Ecto neural progenitor cell (in vitro differentiated cells): ENCODE measurements at regions not wholly inside any gene's neighbourhood (a gene's known extent, or its start where the extent isn't known, plus 50 kb on each side); places are given as distances from the start of the nearest gene placed in this dataset.
"Not testable (repeated sequence)": the region's sequence is repeated elsewhere in the genome, so short reads cannot be mapped to it uniquely, and the experiment has no call there.

Experiments used
- DNase-seq: peaks from one replicate; pipeline ENCODE4 v3.0.0-alpha.2; 2018; ENCODE audit warnings: low spot score

DNA sequence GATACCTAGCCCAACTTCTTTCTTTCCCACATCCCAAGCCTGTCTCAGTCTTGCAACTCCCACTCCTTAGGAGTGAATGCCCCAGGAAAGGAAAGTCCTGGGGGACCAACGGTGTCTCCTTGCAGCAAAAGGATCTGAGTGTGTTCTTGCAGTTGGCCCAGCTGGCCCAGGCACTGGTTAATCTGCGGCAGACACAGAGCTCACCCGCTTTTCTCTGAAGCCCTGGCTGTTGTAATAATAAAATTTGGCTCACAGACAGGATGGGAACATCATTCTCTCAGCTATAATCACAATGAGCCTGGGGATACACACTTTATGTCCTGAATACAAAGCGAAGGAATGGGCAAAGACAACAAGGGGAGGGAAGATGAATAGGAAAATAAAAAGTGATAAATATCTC is 185.6 kb upstream of the ADRA1D start:
- DNase-seq = no peak

DNA sequence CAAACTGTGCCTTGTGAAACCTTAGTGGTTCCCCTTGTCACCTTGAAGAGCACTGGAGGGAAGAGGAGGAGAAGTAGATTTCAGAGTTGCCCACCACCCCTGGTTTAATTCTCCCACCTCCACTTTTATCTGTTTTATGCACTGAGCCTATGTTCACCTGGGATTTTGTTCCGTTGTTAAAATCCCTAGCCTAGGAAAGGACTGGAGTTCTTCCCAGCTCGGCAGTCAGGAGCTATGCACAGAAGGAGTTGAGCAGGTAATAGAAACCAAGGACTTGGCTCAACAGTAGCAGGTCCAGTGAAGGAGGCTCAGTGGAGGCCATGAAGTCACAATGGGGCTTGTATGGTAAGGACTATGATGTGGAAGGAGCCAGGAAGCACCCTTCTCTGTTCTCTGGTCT is 182.4 kb upstream of the ADRA1D start:
- DNase-seq = no peak

DNA sequence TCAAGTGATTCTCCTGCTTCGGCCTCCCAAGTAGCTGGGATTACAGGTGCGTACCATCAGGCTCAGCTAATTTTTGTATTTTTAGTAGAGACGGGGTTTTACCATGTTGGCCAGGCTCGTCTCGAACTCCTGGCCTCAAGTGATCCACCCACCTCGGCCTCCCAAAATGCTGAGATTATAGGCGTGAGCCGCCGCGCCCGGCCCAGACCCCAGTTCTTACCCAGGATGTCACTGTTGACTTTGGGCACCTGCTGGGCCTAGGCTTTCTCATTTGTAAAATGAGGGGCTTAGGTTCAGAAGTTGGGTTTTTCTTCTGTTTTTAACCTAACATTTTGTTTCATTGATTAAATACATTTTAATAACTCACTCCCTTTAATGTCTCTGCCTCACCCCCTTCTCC is 181.7 kb upstream of the ADRA1D start:
- DNase-seq = not testable (repeated sequence)

DNA sequence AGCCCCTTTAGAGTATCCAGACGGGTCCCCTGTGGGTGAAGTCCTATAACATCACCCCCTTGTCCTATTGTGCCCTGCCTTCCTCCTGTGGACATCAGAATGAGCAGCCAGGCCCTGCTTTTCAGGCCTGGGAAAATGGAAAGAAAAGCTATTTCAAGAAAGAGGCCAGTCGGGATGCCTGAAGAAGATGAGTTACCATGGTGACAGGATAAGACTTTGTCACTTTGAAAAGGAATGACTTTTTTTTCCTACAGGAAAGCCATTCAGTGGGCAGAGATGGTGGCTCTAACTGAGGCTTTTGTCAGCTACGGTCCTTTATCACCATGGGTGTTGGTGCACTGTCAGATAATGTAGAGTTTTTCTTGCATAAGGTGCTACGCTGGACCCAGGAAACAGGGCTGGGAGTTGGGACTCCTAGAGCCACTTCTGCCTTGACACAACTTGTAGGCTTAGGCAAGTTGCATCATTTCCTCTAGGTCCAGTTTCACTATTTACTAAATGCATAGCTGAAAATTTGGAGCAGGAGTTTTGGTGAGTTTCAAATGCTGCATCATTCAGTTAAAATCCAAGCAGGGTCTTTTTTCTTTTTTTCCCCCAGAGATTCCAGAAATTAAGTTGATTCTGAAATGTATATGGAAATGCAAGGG is 179.0 kb upstream of the ADRA1D start:
- DNase-seq = peak; percentile 58

DNA sequence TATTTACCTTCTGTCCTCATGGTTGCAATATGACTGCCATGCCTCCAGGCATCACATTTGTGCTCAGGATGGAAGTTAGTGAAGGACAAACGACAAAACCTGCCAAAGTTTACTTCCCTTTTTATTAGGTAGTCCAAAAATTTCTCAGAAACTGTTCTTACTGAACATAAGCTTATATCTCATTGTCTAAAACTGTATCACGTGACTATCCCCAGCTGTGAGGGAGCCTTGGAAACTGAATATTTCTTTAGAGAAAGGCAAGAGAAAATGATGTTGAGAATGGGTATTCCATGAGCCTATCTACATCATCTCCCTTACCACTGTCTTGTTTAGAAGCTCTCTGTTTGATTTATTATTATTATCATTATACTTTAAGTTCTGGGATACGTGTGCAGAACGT is 169.1 kb upstream of the ADRA1D start:
- DNase-seq = no peak

DNA sequence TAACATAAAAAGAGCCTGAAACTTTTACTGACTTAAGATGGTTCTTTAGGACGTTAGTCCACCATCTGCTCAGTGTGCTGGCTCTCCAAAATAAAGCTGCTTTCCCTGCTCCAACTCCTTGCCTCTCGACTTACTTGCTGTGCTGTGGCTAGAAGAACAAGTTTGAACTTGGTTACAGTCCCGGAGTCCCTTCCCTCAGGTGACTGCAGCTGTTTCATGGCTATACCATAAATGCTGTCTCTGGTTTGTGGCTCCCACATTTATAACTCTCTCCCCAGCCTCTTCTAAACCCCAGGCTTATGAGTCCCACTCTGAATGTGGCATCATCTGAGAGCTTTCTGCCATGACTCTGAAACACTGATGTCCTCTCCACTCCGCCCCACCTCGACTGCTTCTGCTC is 166.2 kb upstream of the ADRA1D start:
- no peak for DNase-seq

DNA sequence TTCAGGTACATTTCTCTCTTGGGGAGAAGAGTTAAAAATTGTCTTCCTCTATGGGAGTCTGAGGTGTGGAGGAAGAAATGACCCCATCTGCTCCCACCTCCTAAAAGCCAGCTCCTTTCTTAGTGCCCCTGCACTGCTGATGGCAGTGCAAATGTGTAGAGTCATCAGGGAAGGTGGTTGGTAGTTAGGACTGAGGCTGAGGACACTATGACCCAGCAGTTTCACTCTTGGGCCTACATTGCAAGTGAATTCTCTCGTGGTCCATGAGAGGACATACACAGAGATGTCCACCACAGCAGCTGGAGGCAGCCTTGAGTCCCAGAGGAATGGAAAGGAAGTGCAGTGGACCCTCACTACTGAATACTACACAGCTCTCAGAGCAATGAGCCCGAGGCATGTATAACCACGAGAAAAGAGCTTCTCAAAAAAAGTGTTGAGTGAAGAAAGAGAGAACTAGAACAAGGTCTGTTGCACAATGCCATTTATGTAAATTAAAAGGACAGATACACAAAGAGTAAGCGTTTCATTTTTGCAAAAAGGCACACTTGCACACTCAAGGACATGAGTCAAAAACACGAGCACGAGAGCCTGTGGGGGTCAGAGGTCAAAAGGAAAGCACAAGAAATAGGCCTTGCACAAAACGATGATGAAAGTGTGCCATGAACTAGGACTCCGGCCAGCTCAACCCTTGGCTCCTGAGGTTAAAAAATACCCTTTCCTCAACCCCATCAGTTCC is 164.4 kb upstream of the ADRA1D start:
- no peak for DNase-seq

DNA sequence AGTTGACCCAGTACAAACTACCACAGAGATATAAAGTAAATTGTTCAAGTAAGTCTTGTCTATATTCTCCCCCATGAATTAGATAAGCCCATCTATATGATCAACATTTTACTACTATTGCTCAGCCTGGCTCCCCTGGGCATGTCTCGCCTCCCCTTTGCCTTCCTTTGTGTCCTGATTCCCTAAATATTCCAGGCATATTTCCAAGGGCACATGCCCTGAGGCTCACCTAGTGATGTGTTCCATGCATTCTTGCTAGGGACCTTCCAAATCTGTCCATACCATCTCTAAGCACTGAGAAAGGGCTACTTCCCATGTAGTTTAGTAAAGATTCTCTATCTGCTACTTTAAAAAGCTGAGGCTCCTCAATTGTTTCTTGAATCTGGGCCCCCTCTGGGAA is 163.1 kb upstream of the ADRA1D start:
- DNase-seq = no peak

DNA sequence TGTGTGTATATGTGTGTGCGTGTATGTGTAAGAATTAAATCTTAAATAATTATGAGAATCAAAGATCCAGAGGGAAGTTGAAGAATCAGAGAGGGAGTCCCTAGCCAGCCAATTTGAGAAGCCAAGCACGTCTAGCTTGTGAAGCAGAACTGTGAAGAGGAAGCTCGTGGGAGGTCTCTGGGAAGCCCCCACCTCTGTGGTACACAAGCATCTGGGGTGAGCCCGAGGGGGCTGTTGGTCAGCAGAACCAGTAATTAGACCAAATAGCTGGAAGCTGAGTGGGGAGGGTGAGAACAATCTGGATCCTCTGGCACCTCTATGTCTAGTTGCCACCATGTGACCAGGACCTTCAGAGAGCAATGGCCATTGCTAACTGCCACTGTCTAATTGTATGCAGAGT is 162.7 kb upstream of the ADRA1D start:
- DNase-seq = peak; percentile 21

DNA sequence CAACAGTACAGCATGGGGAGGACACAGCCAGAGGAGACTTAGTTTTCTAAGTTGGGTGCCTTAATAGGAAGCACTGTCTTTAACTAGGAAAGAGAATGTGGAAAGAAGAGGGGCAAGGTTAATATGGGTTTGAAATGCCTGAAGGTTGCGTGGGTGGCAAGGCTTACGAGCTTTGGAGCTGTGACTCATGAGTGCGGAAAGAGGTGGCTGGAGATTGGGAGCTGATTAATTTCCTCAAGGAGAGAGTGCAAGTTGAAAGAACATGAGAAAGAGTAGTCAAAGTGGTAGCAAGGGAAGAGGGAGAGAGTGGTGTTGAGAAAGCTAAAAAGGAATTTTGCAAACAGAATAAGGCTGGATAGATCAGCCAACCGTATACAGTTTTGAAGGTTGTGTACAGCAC is 157.5 kb upstream of the ADRA1D start:
- no peak for DNase-seq

DNA sequence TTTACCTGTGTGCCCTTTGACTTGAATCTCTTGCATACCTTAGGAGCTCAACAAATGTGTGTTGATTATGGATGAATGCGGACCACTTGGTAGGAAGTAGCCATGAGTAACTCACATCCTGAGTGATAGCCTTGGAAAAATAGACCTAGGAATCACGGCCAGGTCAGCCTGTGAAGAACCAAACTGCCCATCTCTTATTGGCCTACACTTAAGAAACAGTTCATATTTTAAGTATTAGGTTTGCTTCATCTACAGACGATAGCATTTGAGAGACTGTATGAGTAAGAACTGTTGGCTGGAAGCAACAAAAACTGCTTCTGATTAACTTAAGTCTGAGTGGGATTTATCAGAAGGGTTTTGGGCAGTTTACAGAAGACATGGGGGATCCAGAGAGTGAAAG is 152.5 kb upstream of the ADRA1D start:
- no peak for DNase-seq

DNA sequence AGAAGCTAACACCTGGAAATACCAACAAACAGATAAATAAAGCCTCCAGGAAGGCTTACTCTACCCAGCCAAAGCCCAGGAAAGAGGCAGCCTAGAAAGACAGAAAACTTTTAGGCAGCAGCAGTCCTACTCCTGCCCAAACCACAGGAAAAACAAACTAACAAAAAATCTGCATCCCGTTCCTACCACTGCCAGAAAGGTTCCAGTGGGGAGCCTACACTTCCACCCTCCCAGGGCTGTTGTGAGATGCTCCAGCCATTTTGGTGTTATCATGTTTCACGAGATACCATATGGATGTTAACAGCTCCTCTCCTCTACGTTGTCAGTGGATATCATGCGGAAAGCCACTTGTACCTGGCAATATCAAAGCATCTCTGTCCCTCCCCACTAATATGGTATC is 135.9 kb upstream of the ADRA1D start:
- DNase-seq = peak; percentile 24

DNA sequence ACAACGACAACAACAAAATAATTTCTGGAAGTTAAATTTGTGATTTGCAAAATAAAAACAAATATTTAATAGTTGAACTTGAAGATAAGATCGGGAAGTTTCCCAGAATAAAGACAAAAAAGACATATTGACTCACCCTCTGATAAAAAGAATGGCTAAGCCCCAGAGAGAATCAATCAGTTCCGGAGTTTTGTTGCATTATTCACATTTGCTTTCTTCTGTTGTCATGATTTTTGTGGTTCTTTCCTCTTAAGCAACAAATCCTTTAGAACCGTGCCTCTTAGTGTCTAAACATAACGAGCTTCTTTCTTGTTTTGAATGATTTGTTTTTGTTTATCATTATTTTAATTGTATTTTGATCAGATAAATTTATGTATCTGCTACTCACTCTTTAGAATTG is 134.9 kb upstream of the ADRA1D start:
- DNase-seq = peak; percentile 17

DNA sequence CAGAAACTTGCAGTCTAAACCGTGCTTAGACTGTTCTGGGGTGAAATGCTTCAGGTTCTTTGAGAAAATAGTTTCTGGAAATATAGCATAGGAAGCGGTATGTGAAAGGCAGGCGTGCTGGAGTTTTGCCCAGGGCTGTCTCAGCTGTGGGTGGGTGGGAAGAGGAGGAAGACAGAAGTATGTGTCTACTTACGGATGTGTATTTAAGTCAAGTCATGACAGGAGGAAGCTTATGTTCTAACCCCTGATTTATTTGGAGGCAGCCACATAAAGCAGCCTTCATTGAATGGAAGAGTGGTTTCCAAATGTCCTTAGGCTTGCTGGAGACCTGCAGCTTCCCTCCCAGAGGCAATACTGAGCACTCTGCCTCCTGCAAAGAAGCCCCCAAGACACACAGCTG is 126.8 kb upstream of the ADRA1D start:
- no peak for DNase-seq

DNA sequence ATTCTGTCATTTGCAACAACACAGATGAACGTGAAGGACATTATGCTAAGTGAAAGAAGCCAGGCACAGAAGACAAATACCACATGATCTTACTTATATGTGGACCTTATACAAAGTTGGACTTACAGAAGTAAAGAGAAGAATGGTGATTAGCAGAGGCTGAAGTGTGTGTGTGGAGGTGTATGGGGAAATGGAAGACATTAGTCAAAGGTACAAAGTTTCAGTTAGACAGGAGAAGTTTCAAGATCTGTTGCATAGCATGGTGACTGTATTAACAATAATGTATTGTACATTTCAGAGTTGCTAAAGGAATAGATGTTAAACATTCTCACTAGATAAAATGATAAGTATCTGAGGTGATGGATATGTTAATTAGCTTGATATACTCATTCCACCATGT is 124.4 kb upstream of the ADRA1D start:
- no peak for DNase-seq

DNA sequence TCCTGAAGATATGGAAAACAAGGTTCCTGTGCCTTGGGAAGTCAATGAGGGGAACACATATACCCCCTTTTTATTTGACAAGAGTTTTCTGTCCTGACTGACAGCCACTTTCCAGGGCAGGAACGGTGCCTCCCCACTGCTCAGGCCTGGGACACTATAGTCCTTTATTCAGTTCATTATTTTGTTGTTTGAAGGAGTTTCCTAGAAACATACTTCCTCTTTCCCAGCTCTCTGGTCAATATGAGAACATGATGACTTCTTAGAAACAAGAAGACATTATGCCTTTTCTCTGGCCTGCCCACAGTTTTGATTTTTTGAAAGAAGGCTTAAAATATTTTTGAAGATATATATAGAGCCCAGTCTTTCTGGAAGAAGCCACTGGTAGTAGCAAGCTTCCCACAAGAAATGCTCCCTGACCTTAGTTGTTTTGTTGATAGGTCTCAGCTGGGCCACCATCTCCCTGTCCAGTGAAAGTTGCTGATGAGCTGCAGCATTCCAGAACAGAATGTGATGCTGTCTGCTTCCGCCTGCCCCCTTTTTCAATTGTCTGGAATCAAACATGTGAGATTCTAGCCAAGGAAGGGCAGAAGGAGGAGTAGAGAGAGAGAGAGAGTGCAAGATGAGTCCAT is 122.7 kb upstream of the ADRA1D start:
- no peak for DNase-seq

DNA sequence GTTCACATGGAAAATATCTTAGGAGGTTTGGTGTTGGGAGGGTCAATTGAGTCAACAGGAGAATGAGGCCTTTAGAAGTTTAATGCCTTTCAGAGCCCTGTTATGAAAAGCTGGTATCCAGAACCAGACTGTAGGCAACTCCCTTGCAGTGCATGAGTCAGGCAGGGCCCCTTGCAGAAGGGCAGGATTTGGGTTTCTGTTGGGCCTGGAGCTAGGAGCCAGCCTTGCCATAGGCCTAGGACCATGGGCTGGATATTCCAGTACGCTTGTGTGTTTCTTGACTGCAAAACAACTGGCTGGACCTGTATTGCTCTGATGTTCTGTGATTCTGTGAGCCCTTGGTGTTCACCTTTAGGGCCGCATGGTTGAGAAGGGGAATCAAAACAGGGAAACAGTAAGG is 121.8 kb upstream of the ADRA1D start:
- DNase-seq = no peak

DNA sequence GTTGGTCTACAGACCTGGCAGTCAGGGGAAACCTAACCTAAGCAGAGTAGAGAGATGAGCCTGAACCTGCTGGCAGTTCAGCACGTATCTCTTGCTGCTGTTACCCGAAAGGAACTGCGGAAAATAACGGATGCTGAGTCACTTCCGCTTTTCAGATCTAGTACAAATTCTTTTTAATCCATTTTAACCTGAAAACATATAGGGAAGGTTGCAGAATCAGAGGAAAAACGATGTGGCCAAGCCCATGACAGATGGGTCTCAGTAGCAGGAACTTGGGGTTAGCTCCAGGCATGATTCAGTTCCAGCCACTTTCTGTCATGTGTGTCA is 120.7 kb upstream of the ADRA1D start:
- DNase-seq = no peak

DNA sequence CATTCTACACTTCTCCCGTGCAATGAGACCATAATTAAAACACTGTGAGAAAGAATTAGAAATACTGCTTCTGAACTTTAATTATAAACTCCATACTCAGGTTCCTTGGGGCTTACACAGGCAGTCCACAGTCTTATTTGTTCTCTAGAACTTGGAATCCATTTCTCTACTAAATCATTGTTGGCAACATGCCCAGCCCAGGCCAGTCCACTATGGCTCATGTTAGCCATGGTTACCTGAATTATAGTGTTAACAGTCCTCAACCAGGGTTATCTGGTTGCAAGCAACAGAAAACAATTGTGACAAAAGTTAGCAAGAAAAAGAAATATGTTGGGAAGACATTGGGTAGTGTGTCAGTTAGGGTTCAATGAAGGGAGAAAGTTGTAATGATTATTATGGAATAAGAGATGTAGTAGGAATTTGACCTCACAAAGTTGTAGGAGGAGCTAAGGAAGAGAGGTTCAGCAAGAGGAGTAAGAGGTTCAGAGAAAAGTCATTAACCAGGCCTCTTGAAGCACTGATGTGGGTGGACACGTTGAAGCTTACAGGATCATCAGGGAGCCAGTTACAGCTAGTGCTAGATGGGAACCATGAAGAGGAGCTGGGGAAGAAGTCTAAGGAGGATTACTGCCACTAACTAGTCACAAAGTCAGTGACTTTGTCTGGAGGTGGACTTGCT is 120.2 kb upstream of the ADRA1D start:
- no peak for DNase-seq

DNA sequence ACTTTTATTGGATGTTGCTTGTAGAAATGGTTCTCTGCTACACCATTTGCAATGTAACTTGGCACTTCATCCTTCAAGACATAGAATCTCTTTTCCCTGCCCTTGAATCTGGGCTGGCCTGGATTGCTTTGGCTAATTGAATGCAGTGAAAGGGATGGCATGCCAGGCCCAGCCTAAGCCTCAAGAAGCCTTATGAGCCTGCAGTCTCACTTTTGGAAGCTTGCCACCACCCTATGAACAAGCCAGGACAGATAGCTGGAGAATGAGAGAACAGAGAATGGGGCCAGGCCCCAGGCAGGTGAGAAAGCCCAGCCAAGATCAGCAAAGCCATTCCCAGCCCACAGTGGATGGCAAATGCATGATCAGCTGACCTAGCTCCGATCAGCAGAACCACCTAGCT is 117.0 kb upstream of the ADRA1D start:
- DNase-seq = no peak

DNA sequence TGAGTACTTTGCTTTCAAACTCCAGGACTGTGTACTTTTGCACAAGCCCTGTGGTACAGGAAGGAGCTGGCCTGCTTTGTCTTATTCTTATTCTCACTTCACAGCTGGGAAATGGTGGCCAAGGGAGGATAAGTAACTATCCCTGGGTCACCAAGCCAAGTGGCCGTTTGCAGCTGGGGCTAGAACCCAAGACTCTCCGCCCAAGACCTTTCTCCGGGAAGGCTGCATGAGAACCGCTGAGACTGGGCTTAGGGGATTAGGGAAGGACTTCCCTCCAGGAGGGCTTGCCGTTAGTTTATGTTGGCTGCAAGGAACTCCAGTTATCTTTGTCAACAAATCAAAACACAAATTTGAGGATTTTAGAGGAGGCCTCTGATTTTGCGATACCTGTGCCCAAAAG is 109.5 kb upstream of the ADRA1D start:
- DNase-seq = no peak

DNA sequence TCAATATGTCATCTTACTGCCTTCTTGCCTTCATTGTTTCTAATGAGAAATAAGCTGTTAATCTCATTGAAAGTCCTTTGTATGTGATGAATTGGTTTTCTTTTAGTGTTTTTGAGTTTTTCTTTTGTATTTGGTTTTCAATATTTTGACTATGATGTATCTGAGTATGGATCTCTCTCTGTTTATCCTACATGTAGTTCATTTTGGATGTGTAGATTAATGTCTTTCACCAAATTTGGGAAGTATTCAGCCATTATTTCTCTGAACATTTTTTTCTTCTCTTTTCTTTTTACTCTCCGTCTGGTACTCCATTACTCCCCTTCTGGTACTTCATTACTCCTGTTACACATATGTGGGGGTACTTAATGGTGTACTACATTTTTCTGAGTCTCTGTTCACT is 103.3 kb upstream of the ADRA1D start:
- no peak for DNase-seq

DNA sequence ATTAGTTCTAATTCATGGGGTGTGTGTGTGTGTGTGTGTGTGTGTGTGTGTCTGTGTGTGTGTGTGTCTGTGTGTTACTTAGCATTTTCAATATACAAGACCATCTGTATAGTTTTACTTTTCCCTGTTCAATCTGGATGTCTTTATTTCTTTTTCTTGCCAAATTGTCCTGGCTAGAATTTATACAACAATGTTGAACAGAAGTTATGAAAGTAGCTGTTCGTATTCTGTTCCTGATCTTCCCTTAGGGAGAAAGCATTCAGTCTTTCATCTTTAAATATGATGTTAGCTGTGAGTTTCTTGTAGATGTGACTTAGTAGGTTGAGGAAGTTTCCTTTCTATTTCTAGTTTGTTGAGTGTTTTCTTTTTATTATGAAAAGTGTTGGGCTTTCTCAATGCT is 101.0 kb upstream of the ADRA1D start:
- DNase-seq = no peak
